ENCODE measurements at regions not wholly inside any gene's neighbourhood (a gene's known extent, or its start where the extent isn't known, plus 50 kb on each side); places are given as distances from the start of the nearest gene placed in this dataset.

GRCh38 chr19:23521471-23521870 lies 126.2 kb upstream of the ZNF91 start:
- H3F3A ChIP-seq (ENCODE audit: low read length, unreplicated experiment) = no peaks in the 10 kb centered on the region
- CTCF ChIA-PET = no interaction called here
- no peak for TF ChIP-seq CTCF (conservative IDR thresholded peaks at IDR 0.05; ENCODE audit: low read depth, low read length)
- no peak for TF ChIP-seq EZH2phosphoT487 (IDR thresholded peaks at IDR 0.05; ENCODE audit: borderline replicate concordance, low read length)
- no peak for TF ChIP-seq EZH2 (IDR thresholded peaks at IDR 0.05; ENCODE audit: low read length, unreplicated experiment)
- H3K36me3 ChIP-seq (ENCODE audit: low read depth, low read length) = no peaks in the 10 kb centered on the region
- H4K20me1 ChIP-seq (ENCODE audit: low read length) = no peaks in the 10 kb centered on the region
- no peak overlapping the region for H3K4me2 ChIP-seq (ENCODE audit: low read length)
- no peaks in the 10 kb centered on the region for H3K4me1 ChIP-seq (ENCODE audit: insufficient read depth, low read length)
- intact Hi-C loops (cut with micrococcal nuclease) = no loop called here
- H3K9me3 ChIP-seq (ENCODE audit: low read length) = no peaks in the 10 kb centered on the region
- no peak overlapping the region for H3K4me3 ChIP-seq (ENCODE audit: low read length)
- DNase-seq (no peak), ATAC-seq (no peak)
- BruUV-seq (replicated peaks) = no TSS peak
- no peak overlapping the region for H3K9ac ChIP-seq (ENCODE audit: low read length)
- H3K79me2 ChIP-seq (ENCODE audit: low read length) = no peaks in the 10 kb centered on the region
- no peaks in the 10 kb centered on the region for H3K9me2 ChIP-seq (replicated peaks; ENCODE audit: low read length)
- POLR2A ChIA-PET (ENCODE audit: unreplicated experiment) = no interaction called here
- H2AFZ ChIP-seq (ENCODE audit: low read length) = no peak overlapping the region
- H3K27me3 ChIP-seq (ENCODE audit: low read length) = no peaks in the 10 kb centered on the region
- H3K27ac ChIP-seq (ENCODE audit: low read length) = peak overlapping the region; percentile 51

GRCh38 chr19:23520441-23520840 lies 125.2 kb upstream of the ZNF91 start:
- no peak overlapping the region for H3K4me2 ChIP-seq (ENCODE audit: low read length)
- H3K4me3 ChIP-seq (ENCODE audit: low read length) = no peak overlapping the region
- DNase-seq (peak; percentile 23), ATAC-seq (no peak)
- H3K4me1 ChIP-seq (ENCODE audit: insufficient read depth, low read length) = no peaks in the 10 kb centered on the region
- H3K27me3 ChIP-seq (ENCODE audit: low read length) = no peaks in the 10 kb centered on the region
- H3K9me3 ChIP-seq (ENCODE audit: low read length) = no peaks in the 10 kb centered on the region
- H3K27ac ChIP-seq (ENCODE audit: low read length) = no peak overlapping the region
- POLR2A ChIA-PET (ENCODE audit: unreplicated experiment) = no interaction called here
- H3K9ac ChIP-seq (ENCODE audit: low read length) = no peak overlapping the region
- CTCF ChIA-PET = no interaction called here
- H2AFZ ChIP-seq (ENCODE audit: low read length) = no peak overlapping the region
- no peaks in the 10 kb centered on the region for H3K79me2 ChIP-seq (ENCODE audit: low read length)
- no peaks in the 10 kb centered on the region for H3K36me3 ChIP-seq (ENCODE audit: low read depth, low read length)
- H4K20me1 ChIP-seq (ENCODE audit: low read length) = no peaks in the 10 kb centered on the region
- no TSS peak for BruUV-seq (replicated peaks)
- TF ChIP-seq EZH2 (IDR thresholded peaks at IDR 0.05; ENCODE audit: low read length, unreplicated experiment) (no peak), EZH2phosphoT487 (IDR thresholded peaks at IDR 0.05; ENCODE audit: borderline replicate concordance, low read length) (no peak), CTCF (conservative IDR thresholded peaks at IDR 0.05; ENCODE audit: low read depth, low read length) (no peak)
- no peaks in the 10 kb centered on the region for H3F3A ChIP-seq (ENCODE audit: low read length, unreplicated experiment)
- no peaks in the 10 kb centered on the region for H3K9me2 ChIP-seq (replicated peaks; ENCODE audit: low read length)
- intact Hi-C loops (cut with micrococcal nuclease) = no loop called here

GRCh38 chr19:23519031-23519430 lies 123.8 kb upstream of the ZNF91 start:
- Histone ChIP-seq H3F3A (ENCODE audit: low read length, unreplicated experiment) (no peaks in the 10 kb centered on the region), H2AFZ (ENCODE audit: low read length) (no peak overlapping the region), H3K9me2 (replicated peaks; ENCODE audit: low read length) (no peaks in the 10 kb centered on the region), H3K36me3 (ENCODE audit: low read depth, low read length) (no peaks in the 10 kb centered on the region), H3K9me3 (ENCODE audit: low read length) (no peaks in the 10 kb centered on the region), H3K4me1 (ENCODE audit: insufficient read depth, low read length) (no peaks in the 10 kb centered on the region), H3K4me3 (ENCODE audit: low read length) (no peak overlapping the region), H3K4me2 (ENCODE audit: low read length) (no peak overlapping the region), H3K27me3 (ENCODE audit: low read length) (no peaks in the 10 kb centered on the region), H3K79me2 (ENCODE audit: low read length) (no peaks in the 10 kb centered on the region), H4K20me1 (ENCODE audit: low read length) (no peaks in the 10 kb centered on the region), H3K27ac (ENCODE audit: low read length) (no peak overlapping the region), H3K9ac (ENCODE audit: low read length) (no peak overlapping the region)
- BruUV-seq (replicated peaks) = no TSS peak
- ATAC-seq (no peak), DNase-seq (no peak)
- ChIA-PET POLR2A (ENCODE audit: unreplicated experiment) (no interaction called here), CTCF (no interaction called here)
- no peak for TF ChIP-seq CTCF (conservative IDR thresholded peaks at IDR 0.05; ENCODE audit: low read depth, low read length)
- TF ChIP-seq EZH2 (IDR thresholded peaks at IDR 0.05; ENCODE audit: low read length, unreplicated experiment) = no peak
- no peak for TF ChIP-seq EZH2phosphoT487 (IDR thresholded peaks at IDR 0.05; ENCODE audit: borderline replicate concordance, low read length)
- intact Hi-C loops (cut with micrococcal nuclease) = no loop called here
